H1 (cell line): ENCODE measurements at regions not wholly inside any gene's neighbourhood (a gene's known extent, or its start where the extent isn't known, plus 50 kb on each side); places are given as distances from the start of the nearest gene placed in this dataset.

ENCODE experiments used
- CTCF ChIA-PET: fragments of 300-600 bp; sonication (Branson Sonifier 250); formaldehyde crosslinking; loops from one replicate; lab custom pipeline; 2021; ENCODE audit not compliant: partially characterized antibody; lab: Charles Lee
- POLR2A ChIA-PET: fragments of 300-600 bp; sonication (Branson Sonifier 250); formaldehyde crosslinking; loops from one replicate; lab custom pipeline; 2021; ENCODE audit warnings: inconsistent platforms; ENCODE audit not compliant: partially characterized antibody; lab: Charles Lee
- DNase-seq, 2 experiments: peaks; one replicate each; pipeline versions ENCODE4 v3.0.0 to v3.0.0-alpha.2; 2010 to 2022; ENCODE audit warnings: low spot score in 2 of 2, low read depth in 1 of 2, mixed read lengths in 1 of 2
- FAIRE-seq: peaks from 2 replicates; lab custom pipeline; 2011; peaks lifted over from hg19 to GRCh38; lab: Jason Lieb, UNC
- H2AFZ ChIP-seq: 2 replicates; pipeline ENCODE4 v1.8.1; 2012; ENCODE audit warnings: low read length, inconsistent platforms
- H2AK5ac ChIP-seq: 2 replicates; pipeline ENCODE4 v1.6.1; 2013; ENCODE audit warnings: low read depth, low read length
- H2BK120ac ChIP-seq: replicated peaks from 2 replicates; pipeline ENCODE3; 2013; ENCODE audit warnings: low read depth, low read length, inconsistent platforms
- H2BK12ac ChIP-seq: 2 replicates; pipeline ENCODE4 v1.6.1; 2013; ENCODE audit warnings: low read depth, low read length
- H2BK15ac ChIP-seq: 2 replicates; pipeline ENCODE4 v1.6.1; 2013; ENCODE audit warnings: low read length
- H2BK20ac ChIP-seq: 2 replicates; pipeline ENCODE4 v1.6.1; 2013; ENCODE audit warnings: low read length
- H2BK5ac ChIP-seq: 2 replicates; pipeline ENCODE4 v1.6.1; 2013; ENCODE audit warnings: low read depth, low read length
- H3K14ac ChIP-seq: 2 replicates; pipeline ENCODE4 v1.6.1; 2013; ENCODE audit warnings: inconsistent platforms; ENCODE audit not compliant: insufficient read length
- H3K18ac ChIP-seq: 2 replicates; pipeline ENCODE4 v1.6.1; 2013; ENCODE audit warnings: low read length; ENCODE audit errors: extremely low read depth
- H3K23ac ChIP-seq: 2 replicates; pipeline ENCODE4 v1.6.1; 2013; ENCODE audit warnings: inconsistent platforms; ENCODE audit not compliant: insufficient read length
- H3K23me2 ChIP-seq: 2 replicates; pipeline ENCODE4 v1.6.1; 2013; ENCODE audit warnings: low read depth, low read length
- H3K27ac ChIP-seq: 2 replicates; pipeline ENCODE4 v1.6.1; 2011; ENCODE audit warnings: low read depth, low read length, inconsistent platforms
- H3K27me3 ChIP-seq, 4 experiments: replicated peaks in 1 of 4; 1 replicate in 1 of 4; 2 replicates in 3 of 4; pipeline versions ENCODE4 v1.6.1 to v1.8.1; 2011 to 2013; ENCODE audit warnings: low read length in 3 of 4, mild to moderate bottlenecking in 3 of 4, inconsistent platforms in 2 of 4, mixed read lengths in 2 of 4, moderate library complexity in 1 of 4; ENCODE audit not compliant: control insufficient read depth in 3 of 4, insufficient read depth in 3 of 4; ENCODE audit errors: extremely low read depth in 1 of 4
- H3K36me3 ChIP-seq, 4 experiments: 2 replicates each; pipeline versions ENCODE4 v1.6.1 to v1.8.1; 2011 to 2013; ENCODE audit warnings: mild to moderate bottlenecking in 4 of 4, low read length in 3 of 4, moderate library complexity in 2 of 4, control low read depth in 1 of 4, inconsistent platforms in 1 of 4; ENCODE audit not compliant: insufficient read depth in 4 of 4, control insufficient read depth in 2 of 4
- H3K4ac ChIP-seq: replicated peaks from 2 replicates; pipeline ENCODE3; 2013; ENCODE audit warnings: low read length, low read depth, mixed read lengths, inconsistent platforms; ENCODE audit not compliant: insufficient read length
- H3K4me1 ChIP-seq, 4 experiments: replicated peaks in 1 of 4; 1 replicate in 1 of 4; 2 replicates in 3 of 4; pipeline versions ENCODE4 v1.6.1 to v1.8.1; 2011 to 2013; ENCODE audit warnings: low read length in 3 of 4, inconsistent platforms in 2 of 4, mixed read lengths in 1 of 4; ENCODE audit not compliant: insufficient read depth in 4 of 4, control insufficient read depth in 3 of 4
- H3K4me2 ChIP-seq, 2 experiments: 2 replicates each; pipeline versions ENCODE4 v1.6.1 to v1.8.1; 2011 to 2013; ENCODE audit warnings: low read depth in 2 of 2, low read length in 2 of 2, control low read depth in 1 of 2, inconsistent platforms in 1 of 2, mild to moderate bottlenecking in 1 of 2; ENCODE audit not compliant: insufficient read depth in 1 of 2
- H3K4me3 ChIP-seq, 4 experiments: fragments of 200-600, 300-600 bp in 1 of 4; sonication (generic), shearing (Covaris generic), sonication (Bioruptor Twin) in 1 of 4; 2 replicates each; pipeline versions ENCODE4 v1.5.1 to v1.8.1; 2011 to 2016; ENCODE audit warnings: low read length in 4 of 4, low read depth in 3 of 4, control low read depth in 2 of 4, inconsistent platforms in 2 of 4, mild to moderate bottlenecking in 2 of 4, mixed read lengths in 1 of 4, moderate library complexity in 1 of 4; ENCODE audit not compliant: insufficient read depth in 2 of 4; ENCODE audit errors: extremely low read depth in 1 of 4
- H3K56ac ChIP-seq: replicated peaks from 2 replicates; pipeline ENCODE3; 2013; ENCODE audit warnings: low read depth, mild to moderate bottlenecking, mixed read lengths, low read length, inconsistent platforms; ENCODE audit not compliant: insufficient read length
- H3K79me1 ChIP-seq: 2 replicates; pipeline ENCODE4 v1.6.1; 2013; ENCODE audit warnings: low read depth, low read length, control low read depth
- H3K79me2 ChIP-seq, 2 experiments: 2 replicates each; pipeline versions ENCODE4 v1.6.1 to v1.8.1; 2012 to 2013; ENCODE audit warnings: low read length in 2 of 2, mild to moderate bottlenecking in 2 of 2, inconsistent platforms in 1 of 2; ENCODE audit not compliant: insufficient read depth in 2 of 2, control insufficient read depth in 1 of 2
- H3K9ac ChIP-seq, 4 experiments: replicated peaks in 1 of 4; 1 replicate in 1 of 4; 2 replicates in 3 of 4; pipeline versions ENCODE4 v1.6.1 to v1.8.1; 2011 to 2013; ENCODE audit warnings: low read depth in 3 of 4, low read length in 3 of 4, control low read depth in 2 of 4, mild to moderate bottlenecking in 2 of 4, moderate library complexity in 2 of 4, inconsistent platforms in 1 of 4; ENCODE audit errors: extremely low read depth in 1 of 4
- H3K9me3 ChIP-seq, 2 experiments: 2 replicates each; pipeline versions ENCODE4 v1.6.1 to v1.8.1; 2012 to 2013; ENCODE audit warnings: mild to moderate bottlenecking in 2 of 2, moderate library complexity in 2 of 2, control low read depth in 1 of 2, inconsistent platforms in 1 of 2, low read depth in 1 of 2, low read length in 1 of 2, mixed read lengths in 1 of 2; ENCODE audit not compliant: insufficient read depth in 2 of 2
- H4K20me1 ChIP-seq, 2 experiments: replicated peaks in 1 of 2; 2 replicates each; pipeline versions ENCODE3 to v1.8.1; 2011 to 2013; ENCODE audit warnings: inconsistent platforms in 2 of 2, low read length in 2 of 2, mild to moderate bottlenecking in 1 of 2; ENCODE audit not compliant: insufficient read depth in 2 of 2, control insufficient read depth in 1 of 2
- H4K5ac ChIP-seq: 2 replicates; pipeline ENCODE4 v1.6.1; 2013; ENCODE audit warnings: low read length, low read depth, mixed read lengths, inconsistent platforms; ENCODE audit not compliant: insufficient read length
- H4K8ac ChIP-seq: 2 replicates; pipeline ENCODE4 v1.8.0; 2013; ENCODE audit warnings: mild to moderate bottlenecking, moderate library complexity, low read length, inconsistent platforms; ENCODE audit not compliant: insufficient read depth; ENCODE audit errors: extremely low read depth
- H4K91ac ChIP-seq: replicated peaks from 2 replicates; pipeline ENCODE3; 2013; ENCODE audit warnings: low read length, mixed read lengths, inconsistent platforms; ENCODE audit not compliant: insufficient read length
- MAX ChIP-seq: IDR thresholded peaks from 2 replicates; pipeline ENCODE4 v1.6.1; 2012; ENCODE audit warnings: inconsistent platforms
- NANOG ChIP-seq: IDR thresholded peaks from 2 replicates; pipeline ENCODE4 v1.6.1; 2011; ENCODE audit warnings: low read length, low read depth, mild to moderate bottlenecking, inconsistent platforms; ENCODE audit not compliant: insufficient read depth, poor library complexity, severe bottlenecking
- RXRA ChIP-seq: IDR thresholded peaks from 2 replicates; pipeline ENCODE4 v1.6.1; 2011; ENCODE audit warnings: low read depth, mild to moderate bottlenecking, low read length, moderate library complexity; ENCODE audit not compliant: insufficient read depth
- TBP ChIP-seq: IDR thresholded peaks from 2 replicates; pipeline ENCODE4 v1.6.1; 2011; ENCODE audit warnings: low read depth, low read length, improper control_type of control experiment
- TEAD4 ChIP-seq: IDR thresholded peaks from 2 replicates; pipeline ENCODE4 v1.6.1; 2012; ENCODE audit warnings: low read depth, low read length, inconsistent platforms, mixed read lengths
- WGBS, 2 experiments: shearing (Covaris generic) in 1 of 2; methylation state at CpG; one replicate each; pipeline versions ENCODE4 v1.1.6 to v1.1.7; 2013 to 2015; ENCODE audit warnings: low lambda C conversion rate in 2 of 2, mixed read lengths in 2 of 2, inconsistent platforms in 1 of 2, low coverage in 1 of 2, missing lambda C conversion rate in 1 of 2; ENCODE audit not compliant: insufficient replicate concordance in 2 of 2, insufficient coverage in 1 of 2, insufficient read length in 1 of 2; ENCODE audit errors: extremely low coverage in 1 of 2, missing lambda C conversion rate in 1 of 2; 5-methylcytosine and 5-hydroxymethylcytosine counted together

GRCh38 chr13:59461411-59461810 is 702.3 kb downstream of the DIAPH3 start:
- Histone ChIP-seq H2BK5ac (no peak overlapping the region), H3K79me1 (no peaks in the 10 kb centered on the region), H3K56ac (no peak overlapping the region), H3K9me3 (no peaks in the 10 kb centered on the region), H4K20me1 (no peaks in the 10 kb centered on the region), H4K8ac (no peak overlapping the region), H3K36me3 (no peaks in the 10 kb centered on the region), H2AFZ (no peak overlapping the region), H3K4ac (no peak overlapping the region), H2BK15ac (no peak overlapping the region), H3K23me2 (no peaks in the 10 kb centered on the region), H3K27me3 (no peaks in the 10 kb centered on the region), H3K9ac (no peak overlapping the region), H2BK20ac (no peak overlapping the region), H3K27ac (no peak overlapping the region), H3K79me2 (no peaks in the 10 kb centered on the region), H3K4me1 (peaks cover 0 to 18% (median 5%) of the 10 kb centered on the region in 4 experiments; a peak in 2 of 7 replicates), H3K18ac (no peak overlapping the region), H2AK5ac (no peak overlapping the region), H3K4me3 (no peak overlapping the region), H3K23ac (no peak overlapping the region), H3K14ac (no peak overlapping the region), H4K91ac (no peak overlapping the region), H4K5ac (no peak overlapping the region), H3K4me2 (no peak overlapping the region), H2BK120ac (no peak overlapping the region), H2BK12ac (no peak overlapping the region)
- DNase-seq: no peak
- WGBS, 2 experiments: 93% methylated on average over 3 of the region's 3 CpGs; no CpG with 5 or more reads in 1 of the 2 experiments
- ChIA-PET POLR2A (no interaction called here), CTCF (interaction anchor here (0.6 to 2.9 kb wide), 3 partner anchors 15 to 187 kb away, joined by 3 to 9 read pairs (median 3); no protein-coding TSS in a partner anchor)
- FAIRE-seq: no peak
- TF ChIP-seq TBP (no peak), MAX (no peak), RXRA (no peak), TEAD4 (no peak), NANOG (no peak)
